ENCODE measurements at regions not wholly inside any gene's neighbourhood (a gene's known extent, or its start where the extent isn't known, plus 50 kb on each side); places are given as distances from the start of the nearest gene placed in this dataset.
"Not testable (repeated sequence)": the region's sequence is repeated elsewhere in the genome, so short reads cannot be mapped to it uniquely, and the experiment has no call there.

DNA sequence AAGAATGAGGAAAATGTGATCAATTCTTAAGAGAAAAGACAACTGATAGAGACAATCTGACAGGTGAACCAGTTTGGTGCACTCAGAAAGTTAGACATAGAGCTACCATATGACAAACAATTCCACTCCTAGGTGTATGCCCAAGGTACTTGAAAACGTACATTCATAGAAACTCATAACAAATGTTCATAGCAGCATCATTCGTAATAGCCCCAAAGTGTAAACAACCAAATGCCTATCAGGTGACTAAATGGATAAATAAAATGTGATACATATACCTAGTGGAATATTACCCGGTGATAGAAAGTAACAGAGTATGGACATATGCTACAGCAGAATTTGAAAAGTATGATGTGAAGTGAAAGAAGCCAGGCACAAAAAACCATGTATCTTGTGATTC is 149.3 kb upstream of the TRIB2 start:
- no peak for DNase-seq

DNA sequence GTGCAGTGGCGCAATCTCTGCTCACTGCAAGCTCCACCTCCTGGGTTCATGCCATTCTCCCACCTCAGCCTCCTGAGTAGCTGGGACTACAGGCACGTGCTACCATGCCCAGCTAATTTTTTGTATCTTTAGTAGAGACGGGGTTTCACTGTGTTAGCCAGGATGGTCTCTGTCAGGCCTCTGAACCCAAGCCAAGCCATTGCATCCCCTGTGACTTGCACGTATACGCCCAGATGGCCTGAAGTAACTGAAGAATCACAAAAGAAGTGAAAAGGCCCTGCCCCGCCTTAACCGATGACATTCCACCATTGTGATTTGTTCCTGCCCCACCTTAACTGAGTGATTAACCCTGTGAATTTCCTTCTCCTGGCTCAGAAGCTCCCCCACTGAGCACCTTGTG is 147.2 kb upstream of the TRIB2 start:
- DNase-seq, result not testable (repeated sequence)

- not testable (repeated sequence) for DNase-seq
Observed at GRCh38 chr2:12569929-12570328, 146.8 kb upstream of the TRIB2 start.

DNA sequence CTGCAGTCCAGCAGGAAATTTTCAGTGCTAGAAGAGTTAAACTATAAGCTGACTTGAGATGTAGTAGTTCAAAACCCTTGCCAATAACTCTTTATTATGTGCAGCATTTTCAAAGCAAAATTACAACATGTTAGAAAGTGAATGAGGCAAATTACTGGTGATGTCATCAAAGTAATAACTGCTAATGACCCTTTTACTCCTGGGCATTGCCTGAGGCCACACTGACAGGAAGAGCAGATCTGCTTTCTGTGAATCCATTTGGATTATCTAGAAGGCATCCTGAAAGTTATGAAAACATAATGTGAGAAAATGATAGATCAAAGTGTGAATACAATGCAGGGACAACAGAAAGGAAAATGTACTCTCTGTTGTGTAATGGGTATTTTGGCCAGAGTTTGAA is 139.6 kb upstream of the TRIB2 start:
- peak; percentile 2 to 49 for DNase-seq

DNA sequence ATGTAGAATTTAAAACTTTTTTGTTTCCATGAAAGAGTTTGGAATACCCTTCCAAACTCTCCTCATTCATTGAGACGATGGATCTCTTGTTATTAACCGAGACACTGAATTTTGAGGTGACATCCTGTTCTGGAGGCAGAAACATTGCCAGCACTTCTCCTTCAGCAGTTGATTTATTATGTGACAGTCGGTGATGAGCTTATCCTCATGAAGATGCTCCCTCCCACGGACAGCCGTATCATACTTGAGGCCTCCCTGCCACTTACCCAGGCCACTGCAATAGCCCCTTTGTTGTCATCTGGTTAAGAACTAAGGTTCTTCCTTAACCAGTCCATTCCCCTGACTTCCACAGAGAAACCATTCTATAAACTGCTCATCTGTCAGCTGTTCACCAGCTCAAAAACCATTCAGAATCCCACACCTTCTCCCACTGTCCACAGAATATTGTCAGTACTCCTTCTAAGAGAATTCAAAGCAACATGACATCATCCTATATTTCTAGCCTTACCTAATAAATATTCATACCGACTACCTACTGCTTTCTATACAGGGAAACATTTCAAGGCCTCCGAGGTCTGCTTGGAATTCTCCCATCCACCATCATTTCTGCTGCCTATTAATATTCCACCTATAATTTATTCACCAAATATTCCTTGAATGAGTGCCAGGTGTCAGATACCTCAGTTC is 139.0 kb upstream of the TRIB2 start:
- DNase-seq, result no peak

GRCh38 chr2:12579018-12579417 is 137.7 kb upstream of the TRIB2 start:
- no peak for DNase-seq

DNA sequence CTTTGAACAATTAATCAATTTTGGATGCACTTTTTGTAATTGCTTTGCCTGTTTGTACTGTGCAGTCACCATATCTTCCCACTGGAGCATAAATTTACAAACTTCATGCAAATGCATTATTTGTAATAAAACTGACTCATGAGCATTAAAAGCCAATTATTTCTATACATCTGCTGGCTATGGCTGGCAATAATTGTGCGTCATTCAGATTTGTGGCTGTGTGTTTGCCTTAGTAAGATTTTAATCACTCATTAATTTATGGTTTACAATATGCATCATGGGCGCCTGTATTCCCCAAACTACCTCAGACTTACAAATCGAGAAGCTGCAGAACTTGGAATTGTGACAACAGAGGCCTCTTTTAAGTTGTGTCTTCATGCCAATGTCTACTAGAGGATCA is 132.4 kb upstream of the TRIB2 start:
- no peak for DNase-seq

DNA sequence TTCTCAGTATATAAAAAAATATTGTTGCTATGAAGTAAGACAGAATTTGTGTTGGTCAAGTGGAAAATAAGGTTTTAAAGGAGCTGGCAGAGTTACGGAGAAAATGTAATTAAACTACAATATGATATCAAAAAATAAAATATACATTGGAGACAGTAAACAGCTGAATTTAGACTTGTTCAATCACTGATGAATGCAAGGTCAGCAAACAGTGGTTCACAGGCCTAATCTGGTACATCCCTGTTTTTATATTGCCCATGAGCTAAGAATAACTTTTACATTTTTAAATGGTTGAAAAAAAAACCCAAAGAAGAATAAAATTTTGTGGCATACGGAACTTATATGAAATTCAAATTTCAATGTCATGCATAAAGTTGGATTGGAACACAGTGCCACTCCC is 131.0 kb upstream of the TRIB2 start:
- DNase-seq, result no peak

- DNase-seq, result no peak
Observed at GRCh38 chr2:12587228-12587627, 129.5 kb upstream of the TRIB2 start.

GRCh38 chr2:12587729-12588522 is 128.8 kb upstream of the TRIB2 start:
- DNase-seq, result no peak

- DNase-seq, result no peak
Observed at GRCh38 chr2:12588986-12589385, 127.8 kb upstream of the TRIB2 start.

- DNase-seq, result no peak
Observed at GRCh38 chr2:12589802-12590320, 126.9 kb upstream of the TRIB2 start.

DNA sequence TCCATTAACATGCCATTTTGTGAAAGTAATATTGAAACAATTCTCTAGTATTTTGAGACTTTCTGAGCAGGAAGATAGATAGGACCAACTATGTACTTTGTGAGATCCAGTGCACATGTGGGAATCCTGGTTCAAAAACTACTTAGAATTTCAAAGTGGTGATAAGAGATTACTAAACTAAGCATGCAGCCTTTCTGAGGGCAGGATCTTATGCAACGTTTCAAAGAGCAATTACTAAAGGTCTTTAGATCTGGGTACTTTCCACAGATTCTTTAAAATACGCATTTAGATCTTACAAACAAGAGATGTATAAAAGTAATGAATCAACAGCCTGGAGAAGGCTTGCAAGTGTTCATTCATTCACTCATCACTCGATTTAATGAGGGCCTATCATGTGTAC is 124.4 kb upstream of the TRIB2 start:
- no peak for DNase-seq

- DNase-seq, result no peak
Observed at GRCh38 chr2:12594590-12594989, 122.1 kb upstream of the TRIB2 start.

GRCh38 chr2:12596771-12597170 is 120.0 kb upstream of the TRIB2 start:
- no peak for DNase-seq

DNA sequence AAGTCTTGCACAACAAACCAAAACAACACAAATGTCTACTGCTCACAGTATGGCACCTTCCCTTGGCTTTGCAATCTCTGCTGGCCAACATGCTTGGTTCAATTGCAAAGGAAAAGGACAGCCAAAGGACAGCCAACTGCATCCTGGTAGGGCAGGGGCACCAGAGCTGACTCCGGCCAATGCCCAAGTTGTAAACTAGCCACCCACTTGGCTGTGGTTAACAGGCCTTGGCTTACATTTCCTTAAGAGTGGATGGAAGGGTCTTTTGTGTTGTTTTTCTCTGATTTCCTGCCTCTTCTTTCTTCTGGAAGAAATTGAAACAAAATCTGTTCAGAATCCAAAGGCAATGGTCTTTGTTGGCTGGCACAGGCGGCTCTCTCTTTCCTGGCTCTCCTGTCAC is 119.1 kb upstream of the TRIB2 start:
- DNase-seq, result no peak

- DNase-seq, result no peak
Observed at GRCh38 chr2:12602661-12603060, 114.1 kb upstream of the TRIB2 start.

- no peak for DNase-seq
Observed at GRCh38 chr2:12603781-12604295, 112.9 kb upstream of the TRIB2 start.

- no peak for DNase-seq
Observed at GRCh38 chr2:12604341-12604740, 112.4 kb upstream of the TRIB2 start.

DNA sequence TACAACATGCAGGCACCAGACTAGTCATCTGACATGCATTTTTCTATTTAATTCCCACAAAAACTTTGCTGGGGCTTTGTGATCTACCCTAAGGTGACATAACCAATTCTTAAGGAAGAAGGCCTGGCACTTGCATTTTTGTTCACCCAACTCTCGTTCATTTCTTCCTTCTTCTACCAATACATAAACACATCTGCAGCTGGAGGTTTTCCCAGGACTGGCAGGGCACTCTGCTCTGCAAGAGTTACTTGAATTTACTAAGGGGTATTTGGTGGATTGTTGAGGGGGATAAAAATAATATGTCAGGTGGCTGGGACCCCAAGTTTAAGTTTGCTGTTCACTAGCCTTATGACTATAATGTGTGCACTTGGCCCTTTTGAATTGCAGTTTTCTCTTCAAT is 111.4 kb upstream of the TRIB2 start:
- DNase-seq, result no peak

- DNase-seq, result no peak
Observed at GRCh38 chr2:12605936-12606335, 110.8 kb upstream of the TRIB2 start.

DNA sequence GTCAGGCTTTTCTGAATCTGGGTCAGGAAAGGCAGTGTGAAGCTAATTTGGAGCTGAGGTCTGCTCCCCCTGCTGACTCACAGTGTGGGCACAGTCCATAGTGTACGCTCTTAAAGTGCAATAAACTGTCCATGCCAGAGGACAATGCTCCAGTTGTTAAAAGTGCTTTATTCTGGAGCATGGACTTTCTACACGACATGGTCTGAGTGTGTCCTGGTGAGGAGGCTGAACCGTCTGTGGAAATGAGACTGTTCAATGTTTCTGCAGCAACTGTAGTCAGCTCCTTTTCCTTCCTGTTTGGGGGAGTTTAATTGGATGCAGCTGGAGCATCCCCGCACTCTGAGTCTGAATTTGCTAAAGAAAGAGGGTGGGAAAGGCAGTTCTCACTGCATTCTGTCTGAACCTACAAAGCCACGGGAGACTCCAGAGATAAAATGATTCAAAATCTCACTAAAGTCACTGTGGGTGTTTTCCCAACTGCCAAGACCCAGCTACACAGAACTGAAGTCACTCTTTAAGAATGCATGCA is 110.2 kb upstream of the TRIB2 start:
- no peak for DNase-seq

DNA sequence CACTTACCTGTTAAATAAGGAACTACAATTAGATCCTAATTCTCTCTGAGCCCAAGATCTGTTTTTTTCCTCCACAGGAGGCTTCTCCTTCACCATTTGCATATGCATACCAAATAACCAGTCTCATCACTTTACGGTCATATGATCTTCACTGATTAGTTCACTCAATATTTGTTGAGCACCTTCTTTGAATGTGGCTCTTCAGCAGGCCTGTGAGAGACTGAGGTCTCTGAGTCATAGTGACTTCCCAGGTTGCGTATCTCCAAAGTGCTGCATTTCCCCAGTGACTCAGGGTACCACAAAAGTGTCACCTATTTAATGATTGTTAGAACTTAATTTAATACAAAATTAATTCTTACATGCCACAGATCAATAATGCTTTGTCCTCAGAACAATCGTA is 108.8 kb upstream of the TRIB2 start:
- no peak for DNase-seq

GRCh38 chr2:12610314-12610713 is 106.4 kb upstream of the TRIB2 start:
- no peak for DNase-seq
